ENCODE measurements at regions not wholly inside any gene's neighbourhood (a gene's known extent, or its start where the extent isn't known, plus 50 kb on each side); places are given as distances from the start of the nearest gene placed in this dataset.

DNA sequence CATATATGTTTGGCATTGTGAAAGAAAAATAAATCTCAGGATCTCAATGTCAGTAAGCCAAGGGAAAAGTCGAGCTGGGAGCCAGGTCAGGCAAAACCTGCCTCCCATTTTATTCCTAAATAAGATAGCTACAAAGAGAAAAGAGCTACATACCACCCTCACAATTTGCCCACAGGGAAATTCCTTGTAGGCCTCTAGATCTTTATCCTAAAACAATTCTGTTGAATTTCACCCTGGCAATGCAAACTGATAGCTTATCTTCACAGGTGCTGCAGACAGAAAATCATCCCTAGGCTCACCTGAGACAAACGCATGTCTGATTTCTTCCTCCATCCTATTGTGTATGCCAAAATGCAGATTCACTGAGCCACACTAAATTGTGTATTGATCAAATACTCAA lies 2587.1 kb downstream of the PCDH9 start:
- no peaks in the 10 kb centered on the region for H3K36me3 ChIP-seq (replicated peaks in 1 of 2; ENCODE audit: insufficient read depth in 1 of 2, low read depth in 2 of 2)
- WGBS, 2 donors: 14 to 21% methylated on average over 2 of the region's 2 CpGs
- ATAC-seq (no peak), DNase-seq (no peak)
- intact Hi-C loops (cut with DNase I): no loop called here
- no peak for TF ChIP-seq POLR2A (IDR thresholded peaks at IDR 0.05)
- TF ChIP-seq, protein P1, sequence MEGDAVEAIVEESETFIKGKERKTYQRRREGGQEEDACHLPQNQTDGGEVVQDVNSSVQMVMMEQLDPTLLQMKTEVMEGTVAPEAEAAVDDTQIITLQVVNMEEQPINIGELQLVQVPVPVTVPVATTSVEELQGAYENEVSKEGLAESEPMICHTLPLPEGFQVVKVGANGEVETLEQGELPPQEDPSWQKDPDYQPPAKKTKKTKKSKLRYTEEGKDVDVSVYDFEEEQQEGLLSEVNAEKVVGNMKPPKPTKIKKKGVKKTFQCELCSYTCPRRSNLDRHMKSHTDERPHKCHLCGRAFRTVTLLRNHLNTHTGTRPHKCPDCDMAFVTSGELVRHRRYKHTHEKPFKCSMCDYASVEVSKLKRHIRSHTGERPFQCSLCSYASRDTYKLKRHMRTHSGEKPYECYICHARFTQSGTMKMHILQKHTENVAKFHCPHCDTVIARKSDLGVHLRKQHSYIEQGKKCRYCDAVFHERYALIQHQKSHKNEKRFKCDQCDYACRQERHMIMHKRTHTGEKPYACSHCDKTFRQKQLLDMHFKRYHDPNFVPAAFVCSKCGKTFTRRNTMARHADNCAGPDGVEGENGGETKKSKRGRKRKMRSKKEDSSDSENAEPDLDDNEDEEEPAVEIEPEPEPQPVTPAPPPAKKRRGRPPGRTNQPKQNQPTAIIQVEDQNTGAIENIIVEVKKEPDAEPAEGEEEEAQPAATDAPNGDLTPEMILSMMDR (IDR thresholded peaks at IDR 0.05): no peak
- H3K4me1 ChIP-seq: no peaks in the 10 kb centered on the region
- H3K27ac ChIP-seq: no peak overlapping the region
- no peak overlapping the region for H3K4me3 ChIP-seq
- no peaks in the 10 kb centered on the region for H3K9me3 ChIP-seq
- no peaks in the 10 kb centered on the region for H3K27me3 ChIP-seq

DNA sequence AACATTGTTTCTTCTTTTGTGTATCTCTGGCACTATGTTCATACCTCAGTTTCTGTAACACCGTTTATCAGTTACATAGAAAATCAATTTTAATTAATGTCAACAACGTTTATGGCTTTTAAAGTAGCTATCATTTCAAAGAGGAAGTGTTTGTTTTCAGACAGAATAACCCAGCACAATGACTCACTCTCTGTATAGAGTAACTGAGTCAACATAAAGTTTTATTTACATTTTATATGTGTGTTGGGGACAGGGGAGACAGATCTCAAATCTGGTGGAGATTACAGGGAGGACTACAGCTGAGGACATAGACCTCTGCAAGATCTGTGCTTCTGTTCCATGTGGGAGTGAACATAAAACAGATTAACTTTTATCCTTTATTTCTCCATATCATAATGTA lies 2590.1 kb downstream of the PCDH9 start:
- H3K4me3 ChIP-seq: no peak overlapping the region
- 9 to 12% methylated on average over 2 of the region's 2 CpGs for WGBS, 2 donors
- no peaks in the 10 kb centered on the region for H3K4me1 ChIP-seq
- H3K9me3 ChIP-seq: no peaks in the 10 kb centered on the region
- TF ChIP-seq POLR2A (IDR thresholded peaks at IDR 0.05): no peak
- TF ChIP-seq, protein P1 (IDR thresholded peaks at IDR 0.05): no peak
- no peaks in the 10 kb centered on the region for H3K36me3 ChIP-seq (replicated peaks in 1 of 2; ENCODE audit: insufficient read depth in 1 of 2, low read depth in 2 of 2)
- no peaks in the 10 kb centered on the region for H3K27me3 ChIP-seq
- intact Hi-C loops (cut with DNase I): no loop called here
- no peak overlapping the region for H3K27ac ChIP-seq
- DNase-seq (no peak), ATAC-seq (no peak)

GRCh38 chr13:64639206-64639605 lies 2590.9 kb downstream of the PCDH9 start:
- Histone ChIP-seq H3K36me3 (replicated peaks in 1 of 2; ENCODE audit: insufficient read depth in 1 of 2, low read depth in 2 of 2) (no peaks in the 10 kb centered on the region), H3K27ac (no peak overlapping the region), H3K9me3 (no peaks in the 10 kb centered on the region), H3K4me1 (no peaks in the 10 kb centered on the region), H3K27me3 (no peaks in the 10 kb centered on the region), H3K4me3 (no peak overlapping the region)
- intact Hi-C loops (cut with DNase I): no loop called here
- TF ChIP-seq, protein P1 (IDR thresholded peaks at IDR 0.05): no peak
- no peak for TF ChIP-seq POLR2A (IDR thresholded peaks at IDR 0.05)
- DNase-seq: no peak
- WGBS, 2 donors: 48 to 55% methylated on average over 3 of the region's 3 CpGs
- ATAC-seq: no peak

GRCh38 chr13:64633948-64634347 lies 2596.2 kb downstream of the PCDH9 start:
- Histone ChIP-seq H3K27ac (no peak overlapping the region), H3K36me3 (replicated peaks in 1 of 2; ENCODE audit: insufficient read depth in 1 of 2, low read depth in 2 of 2) (no peaks in the 10 kb centered on the region), H3K27me3 (no peaks in the 10 kb centered on the region), H3K4me3 (no peak overlapping the region), H3K9me3 (no peaks in the 10 kb centered on the region), H3K4me1 (no peaks in the 10 kb centered on the region)
- DNase-seq: no peak
- TF ChIP-seq, protein P1 (IDR thresholded peaks at IDR 0.05): no peak
- TF ChIP-seq POLR2A (IDR thresholded peaks at IDR 0.05): no peak
- intact Hi-C loops (cut with DNase I): no loop called here
- ATAC-seq: no peak
- WGBS, 2 donors: 14 to 33% methylated on average over 1 of the region's 1 CpG

GRCh38 chr13:64627654-64628053 lies 2602.5 kb downstream of the PCDH9 start:
- no peak for ATAC-seq
- intact Hi-C loops (cut with DNase I): no loop called here

More at GRCh38 chr13:64627654-64628053, 2602.5 kb downstream of the PCDH9 start:
- no peak overlapping the region for H3K27ac ChIP-seq
- WGBS, 2 donors: 22 to 31% methylated on average over 1 of the region's 1 CpG
- DNase-seq: no peak
- TF ChIP-seq, protein P1 (IDR thresholded peaks at IDR 0.05): no peak
- no peak for TF ChIP-seq POLR2A (IDR thresholded peaks at IDR 0.05)
- no peak overlapping the region for H3K4me3 ChIP-seq
- no peaks in the 10 kb centered on the region for H3K27me3 ChIP-seq
- no peaks in the 10 kb centered on the region for H3K4me1 ChIP-seq
- H3K36me3 ChIP-seq (replicated peaks in 1 of 2; ENCODE audit: insufficient read depth in 1 of 2, low read depth in 2 of 2): no peaks in the 10 kb centered on the region
- H3K9me3 ChIP-seq: no peaks in the 10 kb centered on the region
